Osteoblast (primary cell): ENCODE measurements at regions not wholly inside any gene's neighbourhood (a gene's known extent, or its start where the extent isn't known, plus 50 kb on each side); places are given as distances from the start of the nearest gene placed in this dataset.

Experiments used
- DNase-seq: peaks from one replicate; pipeline ENCODE4 v3.0.0; 2011; ENCODE audit warnings: low spot score, mixed read lengths; ENCODE audit not compliant: insufficient read length; ENCODE audit errors: missing footprints
- H2AFZ ChIP-seq: 2 replicates; pipeline ENCODE4 v1.6.0; 2011; ENCODE audit warnings: mild to moderate bottlenecking, low read length
- H3K27ac ChIP-seq: 2 replicates; pipeline ENCODE4 v1.5.1; 2011; ENCODE audit warnings: mild to moderate bottlenecking, low read depth, low read length, moderate library complexity
- H3K27me3 ChIP-seq: 2 replicates; pipeline ENCODE4 v1.6.0; 2012; ENCODE audit warnings: mild to moderate bottlenecking, control low read depth, inconsistent platforms, low read length, moderate library complexity; ENCODE audit not compliant: insufficient read depth
- H3K36me3 ChIP-seq: 2 replicates; pipeline ENCODE4 v1.5.1; 2011; ENCODE audit warnings: mild to moderate bottlenecking, low read length, control low read depth, moderate library complexity; ENCODE audit not compliant: insufficient read depth
- H3K4me1 ChIP-seq: 2 replicates; pipeline ENCODE4 v1.5.1; 2011; ENCODE audit warnings: mild to moderate bottlenecking, low read length, control low read depth, moderate library complexity; ENCODE audit not compliant: insufficient read depth
- H3K4me2 ChIP-seq: 2 replicates; pipeline ENCODE4 v1.6.0; 2011; ENCODE audit warnings: mild to moderate bottlenecking, low read length; ENCODE audit not compliant: insufficient read depth
- H3K4me3 ChIP-seq: fragments of 200-600 bp; sonication (generic); 3 replicates; pipeline ENCODE4 v1.5.1; 2012; ENCODE audit warnings: mild to moderate bottlenecking, low read length, inconsistent platforms; ENCODE audit not compliant: insufficient read depth
- H3K79me2 ChIP-seq: 2 replicates; pipeline ENCODE4 v1.6.0; 2012; ENCODE audit warnings: mild to moderate bottlenecking, low read length, control low read depth, inconsistent platforms; ENCODE audit not compliant: insufficient read depth
- H3K9me3 ChIP-seq: 2 replicates; pipeline ENCODE4 v1.5.1; 2011; ENCODE audit warnings: low read depth, low read length, control low read depth
- H4K20me1 ChIP-seq: 2 replicates; pipeline ENCODE4 v1.6.0; 2012; ENCODE audit warnings: mild to moderate bottlenecking, low read length, control low read depth; ENCODE audit not compliant: insufficient read depth
- TF ChIP-seq, protein P1 (sequence below): IDR thresholded peaks from 2 replicates; pipeline ENCODE4 v1.5.1; 2011; ENCODE audit warnings: mild to moderate bottlenecking, low read depth, low read length, moderate library complexity; ENCODE audit errors: extremely low read depth

DNA sequence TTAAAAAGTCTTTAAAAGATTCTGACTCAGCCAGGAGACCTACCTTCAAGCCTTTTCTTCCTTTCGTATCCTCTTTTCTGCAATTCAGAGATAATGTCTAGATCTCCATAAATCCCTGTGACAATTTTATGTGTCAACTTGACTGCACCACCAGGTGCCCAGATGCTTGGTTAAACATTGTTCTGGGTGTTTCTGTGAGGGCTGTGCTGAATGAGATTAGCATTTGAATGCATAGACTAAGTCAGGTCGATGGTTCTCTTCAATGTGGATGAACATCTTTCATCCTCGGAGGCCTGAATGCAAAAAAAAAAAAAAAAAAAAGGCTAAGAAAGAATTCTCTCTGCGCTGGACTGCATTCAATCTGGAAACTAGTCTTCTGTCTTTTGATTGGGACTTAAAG is 1082.7 kb downstream of the NLGN4X start:
- TF ChIP-seq, protein P1, sequence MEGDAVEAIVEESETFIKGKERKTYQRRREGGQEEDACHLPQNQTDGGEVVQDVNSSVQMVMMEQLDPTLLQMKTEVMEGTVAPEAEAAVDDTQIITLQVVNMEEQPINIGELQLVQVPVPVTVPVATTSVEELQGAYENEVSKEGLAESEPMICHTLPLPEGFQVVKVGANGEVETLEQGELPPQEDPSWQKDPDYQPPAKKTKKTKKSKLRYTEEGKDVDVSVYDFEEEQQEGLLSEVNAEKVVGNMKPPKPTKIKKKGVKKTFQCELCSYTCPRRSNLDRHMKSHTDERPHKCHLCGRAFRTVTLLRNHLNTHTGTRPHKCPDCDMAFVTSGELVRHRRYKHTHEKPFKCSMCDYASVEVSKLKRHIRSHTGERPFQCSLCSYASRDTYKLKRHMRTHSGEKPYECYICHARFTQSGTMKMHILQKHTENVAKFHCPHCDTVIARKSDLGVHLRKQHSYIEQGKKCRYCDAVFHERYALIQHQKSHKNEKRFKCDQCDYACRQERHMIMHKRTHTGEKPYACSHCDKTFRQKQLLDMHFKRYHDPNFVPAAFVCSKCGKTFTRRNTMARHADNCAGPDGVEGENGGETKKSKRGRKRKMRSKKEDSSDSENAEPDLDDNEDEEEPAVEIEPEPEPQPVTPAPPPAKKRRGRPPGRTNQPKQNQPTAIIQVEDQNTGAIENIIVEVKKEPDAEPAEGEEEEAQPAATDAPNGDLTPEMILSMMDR, result no peak
- Histone ChIP-seq H3K27me3 (no peaks in the 10 kb centered on the region), H3K4me3 (no peak overlapping the region)

DNA sequence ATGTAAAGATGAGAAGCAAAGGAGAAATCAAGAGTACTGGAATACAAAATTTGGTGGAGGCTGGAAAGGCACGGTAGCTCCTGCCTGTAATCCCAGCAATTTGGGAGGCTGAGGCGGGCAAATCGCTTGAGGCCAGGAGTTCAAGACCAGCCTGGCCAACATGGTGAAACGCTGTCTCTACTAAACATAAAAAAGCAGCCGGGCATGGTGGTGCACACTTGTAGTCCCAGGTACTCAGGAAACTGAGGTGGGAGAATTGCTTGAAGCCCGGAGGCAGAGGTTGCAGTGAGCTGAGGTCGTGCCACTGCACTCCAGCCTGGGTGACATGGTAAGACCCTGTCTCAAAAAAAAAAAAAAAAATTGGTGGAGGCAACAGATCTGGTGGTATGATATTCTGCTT is 1086.0 kb downstream of the NLGN4X start:
- Histone ChIP-seq H3K9me3 (peaks cover 2% of the 10 kb centered on the region), H2AFZ (no peak overlapping the region), H3K4me3 (no peak overlapping the region), H3K79me2 (no peaks in the 10 kb centered on the region), H3K36me3 (no peaks in the 10 kb centered on the region), H4K20me1 (no peaks in the 10 kb centered on the region), H3K27ac (no peak overlapping the region), H3K4me1 (no peaks in the 10 kb centered on the region), H3K4me2 (no peak overlapping the region), H3K27me3 (no peaks in the 10 kb centered on the region)
- TF ChIP-seq, protein P1, result no peak
- no peak for DNase-seq

More for the DNA sequence above, 1082.7 kb downstream of the NLGN4X start:
- Histone ChIP-seq H4K20me1 (no peaks in the 10 kb centered on the region), H3K27ac (no peak overlapping the region), H3K9me3 (peaks cover 2% of the 10 kb centered on the region), H3K79me2 (no peaks in the 10 kb centered on the region), H2AFZ (no peak overlapping the region), H3K4me2 (no peak overlapping the region), H3K36me3 (no peaks in the 10 kb centered on the region), H3K4me1 (no peaks in the 10 kb centered on the region)
- no peak for DNase-seq

DNA sequence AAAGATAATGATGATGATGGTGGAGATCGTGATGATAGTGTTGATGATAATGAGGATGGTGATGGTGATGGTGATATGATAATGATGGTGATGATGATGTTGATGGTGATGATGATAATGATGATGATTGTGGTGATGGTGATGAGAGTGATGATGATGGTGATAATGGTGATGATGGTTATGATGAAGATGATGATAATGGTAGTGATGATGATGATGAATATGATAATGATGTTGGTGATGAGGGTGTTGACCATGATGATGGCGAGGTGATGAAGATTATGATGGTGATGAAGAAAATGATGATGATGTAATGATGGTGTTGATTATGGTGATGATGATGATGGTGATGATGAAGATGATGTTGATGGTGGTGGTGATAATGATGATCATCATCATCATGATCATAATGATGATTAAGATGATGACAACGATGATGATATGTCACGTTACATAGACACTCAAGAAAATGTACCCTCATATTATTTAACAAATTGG is 1106.4 kb downstream of the NLGN4X start:
- no peaks in the 10 kb centered on the region for H4K20me1 ChIP-seq
- H3K27ac ChIP-seq, result no peak overlapping the region
- no peak overlapping the region for H2AFZ ChIP-seq
- no peaks in the 10 kb centered on the region for H3K27me3 ChIP-seq
- H3K4me1 ChIP-seq, result no peaks in the 10 kb centered on the region
- no peak overlapping the region for H3K4me2 ChIP-seq
- no peak overlapping the region for H3K4me3 ChIP-seq
- no peaks in the 10 kb centered on the region for H3K9me3 ChIP-seq
- H3K36me3 ChIP-seq, result no peaks in the 10 kb centered on the region
- H3K79me2 ChIP-seq, result no peaks in the 10 kb centered on the region
- TF ChIP-seq, protein P1, result no peak
- DNase-seq, result no peak

GRCh38 chrX:5117816-5118215 is 1110.9 kb downstream of the NLGN4X start:
- no peak overlapping the region for H3K4me3 ChIP-seq
- H2AFZ ChIP-seq, result no peak overlapping the region
- H3K4me1 ChIP-seq, result no peaks in the 10 kb centered on the region
- H4K20me1 ChIP-seq, result no peaks in the 10 kb centered on the region
- no peaks in the 10 kb centered on the region for H3K36me3 ChIP-seq
- TF ChIP-seq, protein P1, result no peak
- H3K27ac ChIP-seq, result no peak overlapping the region
- H3K27me3 ChIP-seq, result no peaks in the 10 kb centered on the region
- no peaks in the 10 kb centered on the region for H3K9me3 ChIP-seq
- no peaks in the 10 kb centered on the region for H3K79me2 ChIP-seq
- DNase-seq, result no peak
- no peak overlapping the region for H3K4me2 ChIP-seq
